M059J (cell line): ENCODE measurements at regions not wholly inside any gene's neighbourhood (a gene's known extent, or its start where the extent isn't known, plus 50 kb on each side); places are given as distances from the start of the nearest gene placed in this dataset.
"Not testable (repeated sequence)": the region's sequence is repeated elsewhere in the genome, so short reads cannot be mapped to it uniquely, and the experiment has no call there.

Experiments used
- DNase-seq: peaks from one replicate; pipeline ENCODE4 v3.0.0-alpha.2; 2012; ENCODE audit warnings: low read depth

GRCh38 chr6:147674099-147674498 lies 165.6 kb downstream of the SAMD5 start:
- DNase-seq: no peak

GRCh38 chr6:147674794-147675193 lies 166.3 kb downstream of the SAMD5 start:
- no peak for DNase-seq

- no peak for DNase-seq
These were observed 166.8 kb downstream of the SAMD5 start for GRCh38 chr6:147675281-147675680.

- DNase-seq: no peak
These were observed 168.2 kb downstream of the SAMD5 start for GRCh38 chr6:147676495-147677199.

GRCh38 chr6:147677647-147678046 lies 169.2 kb downstream of the SAMD5 start:
- DNase-seq: no peak

- DNase-seq: no peak
These were observed 169.8 kb downstream of the SAMD5 start for GRCh38 chr6:147678253-147678652.

- no peak for DNase-seq
These were observed 176.4 kb downstream of the SAMD5 start for GRCh38 chr6:147684906-147685305.

- DNase-seq: no peak
These were observed 180.9 kb downstream of the SAMD5 start for GRCh38 chr6:147689398-147689797.

- no peak for DNase-seq
These were observed 183.0 kb downstream of the SAMD5 start for GRCh38 chr6:147691446-147691845.

GRCh38 chr6:147693181-147693580 lies 184.7 kb downstream of the SAMD5 start:
- no peak for DNase-seq

GRCh38 chr6:147694556-147694955 lies 186.1 kb downstream of the SAMD5 start:
- not testable (repeated sequence) for DNase-seq

GRCh38 chr6:147695819-147696218 lies 187.3 kb downstream of the SAMD5 start:
- no peak for DNase-seq

GRCh38 chr6:147699140-147699539 lies 190.7 kb downstream of the SAMD5 start:
- DNase-seq: no peak

- DNase-seq: peak; percentile 43
These were observed 191.1 kb downstream of the SAMD5 start for GRCh38 chr6:147699637-147700036.

- no peak for DNase-seq
These were observed 192.1 kb downstream of the SAMD5 start for GRCh38 chr6:147700436-147701209.

- DNase-seq: no peak
These were observed 196.2 kb downstream of the SAMD5 start for GRCh38 chr6:147704691-147705090.

GRCh38 chr6:147707524-147707923 lies 199.0 kb downstream of the SAMD5 start:
- DNase-seq: no peak

- DNase-seq: no peak
These were observed 199.7 kb downstream of the SAMD5 start for GRCh38 chr6:147708170-147708569.

- peak; percentile 13 for DNase-seq
These were observed 201.1 kb downstream of the SAMD5 start for GRCh38 chr6:147709396-147710272.

GRCh38 chr6:147710890-147711289 lies 202.4 kb downstream of the SAMD5 start:
- DNase-seq: no peak

- no peak for DNase-seq
These were observed 203.0 kb downstream of the SAMD5 start for GRCh38 chr6:147711476-147711875.

GRCh38 chr6:147712841-147713240 lies 204.4 kb downstream of the SAMD5 start:
- no peak for DNase-seq
